Omental fat pad (tissue), 3 donors: ENCODE measurements at regions not wholly inside any gene's neighbourhood (a gene's known extent, or its start where the extent isn't known, plus 50 kb on each side); places are given as distances from the start of the nearest gene placed in this dataset.

Experiments
- ATAC-seq: fragments of 150-250 bp; one replicate; pipeline ENCODE4 v1.9.1; 2016; ENCODE audit warnings: mild to moderate bottlenecking, moderate library complexity; ENCODE audit not compliant: low FRiP score
- DNase-seq: peaks from one replicate; pipeline ENCODE4 v3.0.0-alpha.2; 2019; ENCODE audit warnings: low spot score
- CTCF ChIP-seq, 3 donors: fragments of 450-650 bp; IDR thresholded peaks; one replicate each; pipeline ENCODE4 v1.5.1; 2016 to 2017; ENCODE audit warnings: antibody characterized with exemption in 3 of 3, mild to moderate bottlenecking in 3 of 3, moderate library complexity in 2 of 3

- ATAC-seq: no peak
- no peak for DNase-seq
- no peak for TF ChIP-seq CTCF (IDR thresholded peaks at IDR 0.05)
Measured at GRCh38 chr4:176595257-176595656, 197.5 kb downstream of the VEGFC start.

GRCh38 chr4:176601124-176601523, 191.6 kb downstream of the VEGFC start:
- DNase-seq (no peak), ATAC-seq (no peak)
- no peak for TF ChIP-seq CTCF (IDR thresholded peaks at IDR 0.05)

- no peak for TF ChIP-seq CTCF (IDR thresholded peaks at IDR 0.05)
- DNase-seq: no peak
- ATAC-seq: no peak
Measured at GRCh38 chr4:176607807-176608206, 184.9 kb downstream of the VEGFC start.

- DNase-seq (no peak), ATAC-seq (no peak)
- TF ChIP-seq CTCF (IDR thresholded peaks at IDR 0.05): no peak
Measured at GRCh38 chr4:176608346-176608745, 184.4 kb downstream of the VEGFC start.

GRCh38 chr4:176610594-176610993, 182.1 kb downstream of the VEGFC start:
- DNase-seq (no peak), ATAC-seq (no peak)
- TF ChIP-seq CTCF (IDR thresholded peaks at IDR 0.05): no peak

GRCh38 chr4:176611381-176611780, 181.3 kb downstream of the VEGFC start:
- DNase-seq (no peak), ATAC-seq (no peak)
- no peak for TF ChIP-seq CTCF (IDR thresholded peaks at IDR 0.05)

- DNase-seq (no peak), ATAC-seq (no peak)
- TF ChIP-seq CTCF (IDR thresholded peaks at IDR 0.05): no peak
Measured at GRCh38 chr4:176611951-176612350, 180.8 kb downstream of the VEGFC start.
